HUES48 (cell line): ENCODE measurements at regions not wholly inside any gene's neighbourhood (a gene's known extent, or its start where the extent isn't known, plus 50 kb on each side); places are given as distances from the start of the nearest gene placed in this dataset.

Experiments used
- H3K27ac ChIP-seq: one replicate; pipeline ENCODE4 v1.7.0; 2013; ENCODE audit warnings: low read depth, low read length, inconsistent platforms
- H3K27me3 ChIP-seq: 2 replicates; pipeline ENCODE4 v1.6.1; 2013; ENCODE audit warnings: mild to moderate bottlenecking, low read length; ENCODE audit not compliant: control insufficient read depth, insufficient read depth
- H3K36me3 ChIP-seq: 2 replicates; pipeline ENCODE4 v1.6.1; 2013; ENCODE audit warnings: low read length; ENCODE audit not compliant: control insufficient read depth, insufficient read depth
- H3K4me1 ChIP-seq: 2 replicates; pipeline ENCODE4 v1.6.1; 2013; ENCODE audit warnings: mild to moderate bottlenecking, low read length; ENCODE audit not compliant: control insufficient read depth, insufficient read depth
- H3K4me3 ChIP-seq: 2 replicates; pipeline ENCODE4 v1.5.1; 2013; ENCODE audit warnings: mild to moderate bottlenecking, low read depth, low read length
- H3K9ac ChIP-seq: 2 replicates; pipeline ENCODE4 v1.6.1; 2013; ENCODE audit warnings: mild to moderate bottlenecking, low read depth, low read length, moderate library complexity
- H3K9me3 ChIP-seq: 2 replicates; pipeline ENCODE4 v1.6.1; 2013; ENCODE audit warnings: low read length; ENCODE audit not compliant: control insufficient read depth, insufficient read depth

- Histone ChIP-seq H3K4me1 (no peaks in the 10 kb centered on the region), H3K9me3 (no peaks in the 10 kb centered on the region), H3K27me3 (no peaks in the 10 kb centered on the region), H3K27ac (no peak overlapping the region), H3K9ac (no peak overlapping the region), H3K36me3 (no peaks in the 10 kb centered on the region), H3K4me3 (no peak overlapping the region)
Observed at GRCh38 chr6:23293653-23294052, 724.3 kb downstream of the HDGFL1 start.

GRCh38 chr6:23301556-23301955 lies 732.2 kb downstream of the HDGFL1 start:
- Histone ChIP-seq H3K27ac (no peak overlapping the region), H3K9me3 (peaks cover 8% of the 10 kb centered on the region; the same call in 1 of the 2 replicates)

DNA sequence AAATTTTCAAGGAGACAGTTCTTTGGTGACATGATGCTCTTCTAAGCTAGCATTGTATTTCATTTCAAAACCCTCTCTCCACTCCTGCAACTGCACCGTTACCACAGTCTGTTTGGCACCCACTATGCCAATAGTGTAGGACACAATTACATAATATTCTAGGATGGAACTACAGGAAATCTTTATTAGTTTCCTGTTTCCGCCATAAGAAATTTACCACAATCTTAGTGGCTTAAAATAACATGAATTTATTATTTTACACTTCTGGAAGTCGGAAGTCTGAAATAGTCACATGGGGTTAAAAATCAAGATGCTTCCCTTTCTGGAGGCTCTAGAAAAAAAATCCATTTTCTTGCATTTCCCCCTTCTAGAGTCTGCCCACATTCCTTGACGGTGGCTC lies 733.1 kb downstream of the HDGFL1 start:
- no peaks in the 10 kb centered on the region for H3K4me1 ChIP-seq
- no peak overlapping the region for H3K9ac ChIP-seq
- no peaks in the 10 kb centered on the region for H3K27me3 ChIP-seq
- H3K4me3 ChIP-seq, result no peak overlapping the region
- no peak overlapping the region for H3K27ac ChIP-seq
- H3K36me3 ChIP-seq, result no peaks in the 10 kb centered on the region
- peaks cover 8% of the 10 kb centered on the region; the same call in 1 of the 2 replicates for H3K9me3 ChIP-seq

More at GRCh38 chr6:23301556-23301955, 732.2 kb downstream of the HDGFL1 start:
- no peak overlapping the region for H3K9ac ChIP-seq
- no peak overlapping the region for H3K4me3 ChIP-seq
- no peaks in the 10 kb centered on the region for H3K36me3 ChIP-seq
- H3K4me1 ChIP-seq, result no peaks in the 10 kb centered on the region
- H3K27me3 ChIP-seq, result no peaks in the 10 kb centered on the region

- Histone ChIP-seq H3K9me3 (peaks cover 7% of the 10 kb centered on the region; the same call in 1 of the 2 replicates), H3K9ac (no peak overlapping the region), H3K27ac (no peak overlapping the region), H3K36me3 (no peaks in the 10 kb centered on the region), H3K4me3 (no peak overlapping the region), H3K4me1 (no peaks in the 10 kb centered on the region), H3K27me3 (no peaks in the 10 kb centered on the region)
Observed at GRCh38 chr6:23305325-23305943, 736.1 kb downstream of the HDGFL1 start.

GRCh38 chr6:23306251-23306950 lies 737.0 kb downstream of the HDGFL1 start:
- no peaks in the 10 kb centered on the region for H3K36me3 ChIP-seq
- H3K27me3 ChIP-seq, result no peaks in the 10 kb centered on the region
- H3K4me3 ChIP-seq, result no peak overlapping the region
- H3K9ac ChIP-seq, result no peak overlapping the region
- H3K9me3 ChIP-seq, result no peaks in the 10 kb centered on the region
- H3K4me1 ChIP-seq, result no peaks in the 10 kb centered on the region
- no peak overlapping the region for H3K27ac ChIP-seq

- no peak overlapping the region for H3K9ac ChIP-seq
- no peak overlapping the region for H3K4me3 ChIP-seq
- H3K36me3 ChIP-seq, result no peaks in the 10 kb centered on the region
- H3K27ac ChIP-seq, result no peak overlapping the region
- H3K27me3 ChIP-seq, result no peaks in the 10 kb centered on the region
- no peaks in the 10 kb centered on the region for H3K4me1 ChIP-seq
- no peaks in the 10 kb centered on the region for H3K9me3 ChIP-seq
Observed at GRCh38 chr6:23307516-23307915, 738.1 kb downstream of the HDGFL1 start.

DNA sequence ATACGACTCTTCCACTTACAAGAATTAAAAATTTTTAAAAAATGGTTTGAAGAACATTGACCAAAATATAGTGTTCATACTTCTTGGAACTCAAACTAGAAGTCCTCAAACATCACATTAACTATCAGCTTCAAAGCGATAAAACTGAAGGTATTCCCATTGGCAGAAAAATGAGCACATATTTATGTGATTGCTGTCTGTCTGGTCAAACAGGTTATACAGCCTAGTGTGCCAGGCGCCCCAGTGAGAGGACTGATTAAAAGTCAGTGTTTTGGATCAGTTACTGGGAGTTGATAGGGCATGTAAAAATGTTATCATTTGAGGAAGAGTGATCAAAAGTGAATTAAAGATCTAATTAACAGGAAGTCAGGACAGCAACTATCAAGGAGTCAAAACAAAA lies 738.8 kb downstream of the HDGFL1 start:
- H3K9ac ChIP-seq, result no peak overlapping the region
- no peak overlapping the region for H3K4me3 ChIP-seq
- H3K36me3 ChIP-seq, result no peaks in the 10 kb centered on the region
- H3K4me1 ChIP-seq, result no peaks in the 10 kb centered on the region
- no peaks in the 10 kb centered on the region for H3K9me3 ChIP-seq
- no peak overlapping the region for H3K27ac ChIP-seq
- no peaks in the 10 kb centered on the region for H3K27me3 ChIP-seq

DNA sequence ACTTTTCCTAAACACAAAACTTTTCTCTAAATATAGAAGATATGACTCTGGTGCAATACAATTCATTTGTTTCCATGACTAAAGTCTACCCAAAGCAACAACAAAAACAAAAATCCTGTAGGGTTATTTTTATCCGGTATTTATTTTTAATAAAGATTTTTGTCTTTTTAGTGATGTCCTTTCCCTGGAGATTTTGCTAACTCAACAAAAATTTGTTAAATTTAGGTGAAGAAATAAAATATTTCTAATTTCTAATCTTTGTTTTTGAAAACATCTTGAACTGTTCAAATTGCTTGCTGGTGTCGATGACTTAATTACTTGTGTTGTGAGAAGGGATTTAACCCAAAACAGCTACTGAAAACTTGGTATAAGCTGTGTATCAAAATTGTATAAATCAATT lies 741.8 kb downstream of the HDGFL1 start:
- Histone ChIP-seq H3K27ac (no peak overlapping the region), H3K4me1 (no peaks in the 10 kb centered on the region), H3K36me3 (no peaks in the 10 kb centered on the region), H3K27me3 (no peaks in the 10 kb centered on the region), H3K4me3 (no peak overlapping the region), H3K9me3 (no peaks in the 10 kb centered on the region), H3K9ac (no peak overlapping the region)

DNA sequence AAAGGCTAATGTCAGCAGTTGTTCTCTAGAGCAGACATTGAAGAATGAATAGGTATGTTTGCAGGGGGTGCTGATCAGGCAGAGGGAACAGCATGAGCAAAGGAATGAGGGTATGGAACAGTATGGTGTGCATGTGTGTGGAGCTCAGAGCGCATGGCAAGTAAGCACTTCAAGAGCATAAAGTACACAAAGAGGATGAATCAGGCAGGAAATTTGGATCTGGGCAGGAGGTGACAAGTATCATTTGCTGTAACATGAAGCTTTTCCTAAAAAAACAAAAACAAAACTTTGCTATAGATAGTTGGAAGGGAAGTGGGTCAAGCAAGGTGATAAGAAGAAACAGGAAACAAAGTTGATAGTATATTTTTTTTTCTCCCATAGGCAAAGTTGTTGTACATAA lies 746.8 kb downstream of the HDGFL1 start:
- Histone ChIP-seq H3K27ac (no peak overlapping the region), H3K36me3 (no peaks in the 10 kb centered on the region), H3K4me1 (no peaks in the 10 kb centered on the region), H3K27me3 (no peaks in the 10 kb centered on the region), H3K9me3 (no peaks in the 10 kb centered on the region), H3K9ac (no peak overlapping the region), H3K4me3 (no peak overlapping the region)

DNA sequence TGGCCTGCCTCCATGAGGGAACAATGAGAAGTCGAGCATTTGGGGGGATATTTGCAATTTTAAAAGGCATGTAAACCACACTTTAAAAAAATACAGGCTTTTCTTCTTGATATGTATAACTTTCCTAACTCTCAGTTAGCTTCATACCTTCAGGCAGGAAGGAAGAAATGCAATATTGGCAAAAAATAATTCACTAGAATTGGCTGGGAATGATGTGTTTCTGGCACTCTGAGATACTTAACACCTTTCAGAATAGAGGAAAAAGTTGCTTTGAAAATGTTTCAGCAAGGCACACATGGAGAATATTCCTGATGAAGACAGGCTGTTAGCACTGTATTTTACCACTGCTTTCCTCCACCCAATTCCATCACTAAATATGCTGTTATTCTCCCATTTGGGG lies 747.6 kb downstream of the HDGFL1 start:
- H3K27me3 ChIP-seq, result no peaks in the 10 kb centered on the region
- no peaks in the 10 kb centered on the region for H3K9me3 ChIP-seq
- H3K27ac ChIP-seq, result no peak overlapping the region
- H3K4me3 ChIP-seq, result no peak overlapping the region
- no peaks in the 10 kb centered on the region for H3K4me1 ChIP-seq
- no peaks in the 10 kb centered on the region for H3K36me3 ChIP-seq
- H3K9ac ChIP-seq, result no peak overlapping the region

- H3K36me3 ChIP-seq, result no peaks in the 10 kb centered on the region
- H3K27me3 ChIP-seq, result no peaks in the 10 kb centered on the region
- H3K9ac ChIP-seq, result no peak overlapping the region
- H3K4me1 ChIP-seq, result no peaks in the 10 kb centered on the region
- H3K27ac ChIP-seq, result no peak overlapping the region
- H3K4me3 ChIP-seq, result no peak overlapping the region
- H3K9me3 ChIP-seq, result no peaks in the 10 kb centered on the region
Observed at GRCh38 chr6:23319582-23319981, 750.2 kb downstream of the HDGFL1 start.
